ENCODE measurements at regions not wholly inside any gene's neighbourhood (a gene's known extent, or its start where the extent isn't known, plus 50 kb on each side); places are given as distances from the start of the nearest gene placed in this dataset.

GRCh38 chr7:85405016-85405902, 218.4 kb upstream of the SEMA3D start:
- ChIA-PET POLR2A (no interaction called here), CTCF (interaction anchor here (0.6 kb wide), 1 partner anchor 16 kb away, joined by 3 read pairs; no protein-coding TSS in a partner anchor)
- no peak for DNase-seq (ENCODE audit: unreplicated experiment)
- no peak overlapping the region for H3K4me3 Mint-ChIP-seq (ENCODE audit: unreplicated experiment)
- peaks cover 25% of the 10 kb centered on the region for H3K27me3 Mint-ChIP-seq (ENCODE audit: insufficient read depth, unreplicated experiment)
- no peaks in the 10 kb centered on the region for H3K4me1 Mint-ChIP-seq (ENCODE audit: insufficient read depth, unreplicated experiment)
- no peaks in the 10 kb centered on the region for H3K9me3 Mint-ChIP-seq (ENCODE audit: unreplicated experiment)
- H3K36me3 Mint-ChIP-seq (ENCODE audit: insufficient read depth, unreplicated experiment) = no peaks in the 10 kb centered on the region
- no TSS peak for BruUV-seq (replicated peaks)
- TF ChIP-seq CTCF (IDR thresholded peaks at IDR 0.05; ENCODE audit: unreplicated experiment) = no peak
- no peak overlapping the region for H3K27ac Mint-ChIP-seq (ENCODE audit: low read depth, unreplicated experiment)
- intact Hi-C loops (cut with micrococcal nuclease) = no loop called here

DNA sequence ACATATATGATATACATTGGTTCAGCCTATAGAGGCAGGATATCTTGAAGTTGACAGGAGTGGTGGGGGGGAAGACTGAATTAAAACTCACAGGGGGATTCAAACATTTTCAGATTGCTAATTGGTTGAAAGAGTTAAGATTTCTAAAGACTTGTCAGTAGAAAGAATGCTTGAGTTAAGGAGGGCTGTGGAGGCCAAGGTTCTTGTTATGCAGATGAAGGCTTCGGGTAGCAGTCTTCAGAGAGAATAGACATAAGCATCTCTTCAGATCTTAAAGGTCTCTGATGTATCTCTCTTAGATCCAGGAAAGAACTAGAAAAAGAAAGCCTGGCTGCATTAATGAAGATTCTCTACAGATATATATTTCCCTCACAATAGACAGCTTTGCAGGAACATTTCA, 209.8 kb upstream of the SEMA3D start:
- Mint-ChIP-seq H3K4me3 (ENCODE audit: unreplicated experiment) (no peak overlapping the region), H3K27me3 (ENCODE audit: insufficient read depth, unreplicated experiment) (peaks cover 30% of the 10 kb centered on the region), H3K4me1 (ENCODE audit: insufficient read depth, unreplicated experiment) (no peaks in the 10 kb centered on the region), H3K36me3 (ENCODE audit: insufficient read depth, unreplicated experiment) (no peaks in the 10 kb centered on the region), H3K27ac (ENCODE audit: low read depth, unreplicated experiment) (no peak overlapping the region), H3K9me3 (ENCODE audit: unreplicated experiment) (no peaks in the 10 kb centered on the region)
- TF ChIP-seq CTCF (IDR thresholded peaks at IDR 0.05; ENCODE audit: unreplicated experiment) = no peak
- ChIA-PET POLR2A (no interaction called here), CTCF (interaction anchor here (0.7 kb wide), 1 partner anchor 1528 kb away, joined by 3 read pairs; no protein-coding TSS in a partner anchor)
- DNase-seq (ENCODE audit: unreplicated experiment) = no peak
- intact Hi-C loops (cut with micrococcal nuclease) = no loop called here
- BruUV-seq (replicated peaks) = no TSS peak

DNA sequence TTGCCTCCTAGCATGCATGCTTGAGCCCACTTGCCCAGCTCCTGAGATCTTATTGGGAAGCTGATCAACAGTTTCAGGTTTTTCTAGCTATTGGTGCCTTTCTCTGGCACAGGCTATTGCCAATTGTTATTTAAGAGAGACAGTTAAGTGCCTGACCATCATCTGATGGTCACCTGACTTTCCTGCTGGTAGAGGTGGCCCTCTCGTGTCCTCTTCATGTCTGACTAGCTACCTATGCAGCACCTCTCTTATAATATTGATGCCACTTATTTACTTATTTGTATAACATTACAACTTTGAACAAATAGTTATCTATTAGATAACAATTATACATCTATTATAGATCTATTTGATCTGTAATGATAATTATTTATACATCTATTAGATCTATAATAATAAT, 205.9 kb upstream of the SEMA3D start:
- no peak for TF ChIP-seq CTCF (IDR thresholded peaks at IDR 0.05; ENCODE audit: unreplicated experiment)
- Mint-ChIP-seq H3K9me3 (ENCODE audit: unreplicated experiment) (no peaks in the 10 kb centered on the region), H3K36me3 (ENCODE audit: insufficient read depth, unreplicated experiment) (no peaks in the 10 kb centered on the region), H3K27me3 (ENCODE audit: insufficient read depth, unreplicated experiment) (peaks cover 48% of the 10 kb centered on the region), H3K4me3 (ENCODE audit: unreplicated experiment) (no peak overlapping the region), H3K27ac (ENCODE audit: low read depth, unreplicated experiment) (no peak overlapping the region), H3K4me1 (ENCODE audit: insufficient read depth, unreplicated experiment) (no peaks in the 10 kb centered on the region)
- ChIA-PET CTCF (interaction anchor here (1.1 kb wide), 1 partner anchor 40 kb away, joined by 3 read pairs; no protein-coding TSS in a partner anchor), POLR2A (no interaction called here)
- no TSS peak for BruUV-seq (replicated peaks)
- intact Hi-C loops (cut with micrococcal nuclease) = no loop called here
- DNase-seq (ENCODE audit: unreplicated experiment) = no peak

DNA sequence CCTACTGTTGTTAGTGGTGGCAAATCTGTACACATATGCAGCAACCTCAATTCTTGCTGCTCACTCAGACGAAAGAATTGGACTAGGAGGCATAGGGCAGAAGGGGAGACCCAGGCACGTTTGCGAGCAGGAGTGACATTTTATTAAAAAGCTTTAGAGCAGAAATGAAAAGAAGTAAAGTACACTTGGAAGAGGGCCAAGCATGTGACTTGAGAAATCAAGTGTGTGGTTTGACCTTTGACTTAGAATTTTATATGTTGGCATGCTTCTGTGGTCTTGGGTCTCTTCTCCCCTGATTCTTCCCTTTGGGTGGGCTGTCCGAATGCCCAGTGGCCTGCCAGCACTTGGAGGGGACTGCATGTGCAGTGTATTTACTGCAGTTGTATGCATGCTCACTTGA, 205.5 kb upstream of the SEMA3D start:
- Mint-ChIP-seq H3K27me3 (ENCODE audit: insufficient read depth, unreplicated experiment) (peaks cover 48% of the 10 kb centered on the region), H3K9me3 (ENCODE audit: unreplicated experiment) (no peaks in the 10 kb centered on the region), H3K4me3 (ENCODE audit: unreplicated experiment) (no peak overlapping the region), H3K36me3 (ENCODE audit: insufficient read depth, unreplicated experiment) (no peaks in the 10 kb centered on the region), H3K27ac (ENCODE audit: low read depth, unreplicated experiment) (no peak overlapping the region), H3K4me1 (ENCODE audit: insufficient read depth, unreplicated experiment) (no peaks in the 10 kb centered on the region)
- TF ChIP-seq CTCF (IDR thresholded peaks at IDR 0.05; ENCODE audit: unreplicated experiment) = no peak
- CTCF ChIA-PET = interaction anchor here (0.5 to 1.1 kb wide), 3 partner anchors 41 to 1558 kb away, joined by 3 to 4 read pairs (median 3); no protein-coding TSS in a partner anchor
- POLR2A ChIA-PET = no interaction called here
- no peak for DNase-seq (ENCODE audit: unreplicated experiment)
- BruUV-seq (replicated peaks) = no TSS peak
- intact Hi-C loops (cut with micrococcal nuclease) = no loop called here

Measured in MCF 10A (cell line).